PC-9 (cell line): ENCODE measurements at regions not wholly inside any gene's neighbourhood (a gene's known extent, or its start where the extent isn't known, plus 50 kb on each side); places are given as distances from the start of the nearest gene placed in this dataset.

Experiments used
- CTCF ChIP-seq: fragments of 200-600 bp; sonication (generic); conservative IDR thresholded peaks from 2 replicates; pipeline ENCODE4 v1.6.1; 2017; ENCODE audit warnings: mixed run types, antibody characterized with exemption, mild to moderate bottlenecking, moderate library complexity
- EZH2 ChIP-seq: fragments of 200-600 bp; sonication (generic); IDR thresholded peaks from 2 replicates; pipeline ENCODE4 v1.8.0; 2017; ENCODE audit warnings: antibody characterized with exemption, low read depth

- no peak for TF ChIP-seq CTCF
- TF ChIP-seq EZH2 = no peak
Measured at GRCh38 chr5:125012727-125013451, 266.4 kb upstream of the ZNF608 start.
